ENCODE measurements at regions not wholly inside any gene's neighbourhood (a gene's known extent, or its start where the extent isn't known, plus 50 kb on each side); places are given as distances from the start of the nearest gene placed in this dataset.

- Histone ChIP-seq H2BK15ac (ENCODE audit: low read depth, low read length) (no peak overlapping the region), H4K5ac (ENCODE audit: insufficient read length, low read depth, low read length) (no peak overlapping the region), H3K79me1 (ENCODE audit: insufficient read depth, low read depth, low read length, poor library complexity, severe bottlenecking) (no peaks in the 10 kb centered on the region), H2AK5ac (ENCODE audit: insufficient read length, low read length) (no peak overlapping the region), H4K8ac (replicated peaks; ENCODE audit: insufficient read length, low read depth, low read length) (no peak overlapping the region), H3K23ac (ENCODE audit: insufficient read length, low read depth, low read length) (no peak overlapping the region), H3K23me2 (ENCODE audit: insufficient read length, low read depth, low read length, poor library complexity, severe bottlenecking) (no peaks in the 10 kb centered on the region), H2BK5ac (ENCODE audit: insufficient read length, low read length) (no peak overlapping the region), H3K79me2 (ENCODE audit: insufficient read depth, low read length) (no peaks in the 10 kb centered on the region), H3K18ac (ENCODE audit: insufficient read length, low read depth, low read length) (no peak overlapping the region), H3K4ac (ENCODE audit: low read depth, low read length) (no peak overlapping the region), H3T11ph (ENCODE audit: low read length) (no peak overlapping the region), H3K27me3 (ENCODE audit: insufficient read depth, low read length) (no peaks in the 10 kb centered on the region), H3K9me3 (ENCODE audit: control insufficient read depth, low read depth, low read length) (no peaks in the 10 kb centered on the region), H2BK20ac (ENCODE audit: low read depth, low read length, poor library complexity, severe bottlenecking) (no peak overlapping the region), H3K9ac (ENCODE audit: extremely low read depth, insufficient read length, low read length) (no peak overlapping the region), H3K56ac (ENCODE audit: insufficient read length, low read depth, low read length) (no peak overlapping the region), H3K27ac (ENCODE audit: insufficient read length, low read depth, low read length) (no peak overlapping the region), H2BK12ac (ENCODE audit: insufficient read length, low read depth, low read length) (no peak overlapping the region), H3K4me1 (ENCODE audit: insufficient read depth, low read length) (peaks cover 5% of the 10 kb centered on the region; the same call in 1 of the 2 replicates), H2BK120ac (ENCODE audit: low read depth, low read length, poor library complexity, severe bottlenecking) (no peak overlapping the region), H2AFZ (ENCODE audit: low read length) (no peak overlapping the region), H4K20me1 (ENCODE audit: control insufficient read depth, insufficient read depth, insufficient read length) (no peaks in the 10 kb centered on the region), H3K14ac (ENCODE audit: insufficient read depth, low read length) (no peak overlapping the region), H4K91ac (ENCODE audit: insufficient read length, low read depth, low read length) (no peak overlapping the region), H3K4me2 (ENCODE audit: insufficient read depth, insufficient read length, low read length) (no peak overlapping the region)
- DNase-seq, result no peak
- Mint-ChIP-seq H3K9me3 (no peaks in the 10 kb centered on the region), H3K4me1 (peaks cover 33 to 35% of the 10 kb centered on the region in 2 experiments), H3K36me3 (ENCODE audit: insufficient read depth in 1 of 3, low read depth in 3 of 3) (no peaks in the 10 kb centered on the region), H3K4me3 (no peak overlapping the region), H3K27ac (no peak overlapping the region), H3K27me3 (ENCODE audit: low read depth) (peaks cover 3% of the 10 kb centered on the region)
- no CpG with 5 or more reads among the region's 3 CpGs for WGBS (ENCODE audit: extremely low coverage, insufficient read length, low lambda C conversion rate)
- TF ChIP-seq CTCF (conservative IDR thresholded peaks at IDR 0.05), result no peak
Measured at GRCh38 chr15:70320077-70320476, 222.4 kb upstream of the TLE3 start.
